ENCODE measurements at regions not wholly inside any gene's neighbourhood (a gene's known extent, or its start where the extent isn't known, plus 50 kb on each side); places are given as distances from the start of the nearest gene placed in this dataset.

- H3K27me3 Mint-ChIP-seq: peaks cover 14% of the 10 kb centered on the region
- H3K4me3 Mint-ChIP-seq: no peak overlapping the region
- H3K4me1 Mint-ChIP-seq: peaks cover 14% of the 10 kb centered on the region
- peaks cover 3% of the 10 kb centered on the region for H3K36me3 Mint-ChIP-seq
- DNase-seq: no peak
- H3K27ac Mint-ChIP-seq: no peak overlapping the region
- H3K9me3 Mint-ChIP-seq: peaks cover 2% of the 10 kb centered on the region
Measured at GRCh38 chr5:88144219-88145001, 124.2 kb downstream of the TMEM161B start.

- no peak overlapping the region for H3K4me3 Mint-ChIP-seq
Measured at GRCh38 chr5:88143693-88144218, 124.9 kb downstream of the TMEM161B start.

GRCh38 chr5:88142886-88143692 is 125.6 kb downstream of the TMEM161B start:
- no peak overlapping the region for H3K4me3 Mint-ChIP-seq
- H3K4me1 Mint-ChIP-seq: peaks cover 14% of the 10 kb centered on the region

More at GRCh38 chr5:88143693-88144218, 124.9 kb downstream of the TMEM161B start:
- Mint-ChIP-seq H3K27me3 (peaks cover 14% of the 10 kb centered on the region), H3K4me1 (peaks cover 14% of the 10 kb centered on the region), H3K36me3 (peaks cover 3% of the 10 kb centered on the region), H3K9me3 (peaks cover 5% of the 10 kb centered on the region), H3K27ac (no peak overlapping the region)
- DNase-seq: no peak

DNA sequence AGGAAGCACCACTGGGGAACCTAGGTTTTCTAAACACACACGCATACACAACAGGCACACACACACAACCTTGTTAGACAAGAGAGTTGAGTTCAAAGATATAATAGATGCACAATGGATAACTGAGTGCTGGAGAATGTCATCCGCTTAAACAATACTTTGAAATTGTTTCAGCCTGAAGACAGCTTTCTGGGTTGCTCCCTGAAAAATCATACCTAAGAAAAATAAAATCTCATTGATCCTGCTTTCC is 126.1 kb downstream of the TMEM161B start:
- Mint-ChIP-seq H3K27me3 (peaks cover 13% of the 10 kb centered on the region), H3K9me3 (peaks cover 5% of the 10 kb centered on the region), H3K4me1 (peaks cover 14% of the 10 kb centered on the region), H3K36me3 (peaks cover 3% of the 10 kb centered on the region), H3K27ac (no peak overlapping the region), H3K4me3 (no peak overlapping the region)
- DNase-seq: no peak

More at GRCh38 chr5:88142886-88143692, 125.6 kb downstream of the TMEM161B start:
- Mint-ChIP-seq H3K27me3 (peaks cover 13% of the 10 kb centered on the region), H3K27ac (no peak overlapping the region), H3K36me3 (peaks cover 3% of the 10 kb centered on the region), H3K9me3 (peaks cover 5% of the 10 kb centered on the region)
- no peak for DNase-seq

DNA sequence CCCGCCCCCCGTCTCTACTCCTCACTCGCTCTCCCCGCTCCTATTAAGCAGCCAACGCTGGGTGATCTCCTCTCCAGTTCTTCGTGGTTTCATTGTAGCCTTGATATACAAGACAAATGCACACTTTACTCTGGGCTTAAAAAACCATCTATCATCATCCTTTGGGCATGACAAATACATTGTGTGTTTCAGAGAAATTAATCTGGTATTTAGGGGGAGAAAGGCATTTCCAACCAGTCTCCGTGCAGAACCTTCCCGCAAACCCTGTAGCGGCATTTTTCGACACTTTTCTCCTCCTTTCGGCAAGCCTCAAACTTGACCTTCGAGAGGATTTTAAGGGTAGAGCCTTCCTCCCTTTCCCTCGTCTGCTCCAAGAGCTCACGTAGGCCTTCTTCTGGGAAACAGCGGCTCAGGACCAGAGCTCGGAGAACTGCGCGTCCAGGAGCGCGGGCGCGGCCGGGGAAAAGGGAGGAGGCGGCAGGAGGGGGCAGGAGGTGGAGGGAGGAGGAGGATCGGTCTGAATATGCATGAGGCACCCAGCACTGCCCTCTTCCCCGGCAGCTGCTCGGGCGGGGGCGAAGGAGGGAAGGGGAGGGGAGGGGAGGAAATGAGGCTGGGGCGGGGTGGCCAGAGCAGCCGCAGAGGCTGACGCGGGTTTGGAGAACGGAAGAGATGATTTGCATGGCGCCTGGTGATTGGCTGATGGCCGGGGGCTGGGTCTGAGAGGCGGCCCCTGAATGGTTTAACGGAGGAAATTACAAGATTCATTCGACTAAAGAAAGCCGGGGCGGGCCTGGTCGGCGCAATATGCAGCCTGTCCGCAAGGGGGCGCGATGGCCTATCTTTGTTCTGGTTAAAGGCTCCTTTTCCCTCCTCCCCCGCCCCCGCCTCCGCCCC is 127.5 kb downstream of the TMEM161B start:
- peaks cover 21% of the 10 kb centered on the region for H3K27me3 Mint-ChIP-seq
- DNase-seq: peak; percentile 81
- peaks cover 3% of the 10 kb centered on the region for H3K36me3 Mint-ChIP-seq
- peaks cover 14% of the 10 kb centered on the region for H3K4me1 Mint-ChIP-seq
- peaks cover 5% of the 10 kb centered on the region for H3K9me3 Mint-ChIP-seq
- no peak overlapping the region for H3K4me3 Mint-ChIP-seq
- H3K27ac Mint-ChIP-seq: no peak overlapping the region

DNA sequence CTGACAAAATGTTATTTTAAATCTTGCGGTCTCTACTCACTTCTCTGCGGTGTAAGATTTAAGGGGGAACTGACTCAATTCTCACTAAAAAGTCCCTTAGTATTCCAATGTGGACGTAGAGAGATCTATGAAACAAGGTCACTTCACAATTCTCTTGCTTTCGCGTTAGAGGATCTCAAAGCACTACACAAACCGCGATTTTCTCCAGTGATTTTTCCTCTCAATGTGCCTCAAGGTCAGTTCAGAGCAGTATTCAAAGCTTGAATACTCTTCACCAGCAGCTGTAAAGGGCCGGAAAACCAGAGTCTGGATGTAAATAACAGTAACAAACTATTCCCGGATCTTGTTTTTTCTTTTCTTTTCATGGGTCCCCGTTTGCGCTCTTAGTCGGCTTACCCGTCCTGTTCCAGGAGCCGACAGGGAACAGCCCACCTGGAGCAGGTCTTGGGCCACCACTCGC is 128.2 kb downstream of the TMEM161B start:
- H3K36me3 Mint-ChIP-seq: peaks cover 3% of the 10 kb centered on the region
- no peak overlapping the region for H3K4me3 Mint-ChIP-seq
- H3K27me3 Mint-ChIP-seq: peaks cover 23% of the 10 kb centered on the region
- peaks cover 5% of the 10 kb centered on the region for H3K9me3 Mint-ChIP-seq
- H3K27ac Mint-ChIP-seq: no peak overlapping the region
- no peak for DNase-seq
- H3K4me1 Mint-ChIP-seq: peaks cover 9% of the 10 kb centered on the region

DNA sequence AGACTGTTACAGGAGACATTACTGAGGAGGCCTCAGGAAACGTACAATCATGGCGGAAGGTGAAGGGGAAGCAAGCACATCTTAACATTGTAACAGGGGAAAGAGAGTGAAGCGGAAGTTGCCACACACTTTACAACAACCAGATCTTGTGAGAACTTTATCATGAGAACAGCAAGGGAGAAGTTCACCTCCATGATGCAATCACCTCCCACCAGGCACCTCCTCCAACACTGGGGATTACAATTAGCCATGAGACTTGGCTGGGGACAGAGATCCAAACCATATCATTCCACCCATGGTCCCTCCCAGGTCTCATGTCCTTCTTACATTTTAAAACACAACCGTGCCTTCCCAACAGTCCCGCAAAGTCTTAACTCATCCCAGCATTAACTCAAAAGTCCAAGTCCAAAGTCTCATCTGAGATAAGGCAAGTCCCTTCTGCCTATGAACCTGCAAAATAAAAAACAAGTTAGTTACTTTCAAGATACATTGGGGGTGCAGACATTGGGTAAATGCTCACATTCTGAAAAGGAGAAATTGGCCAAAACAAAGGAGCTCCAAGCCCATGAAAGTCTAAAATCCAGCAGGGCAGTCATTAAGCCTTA is 138.3 kb downstream of the TMEM161B start:
- Mint-ChIP-seq H3K4me3 (no peak overlapping the region), H3K27ac (no peak overlapping the region), H3K9me3 (no peaks in the 10 kb centered on the region), H3K4me1 (no peaks in the 10 kb centered on the region), H3K27me3 (peaks cover 16% of the 10 kb centered on the region), H3K36me3 (no peaks in the 10 kb centered on the region)
- no peak for DNase-seq

DNA sequence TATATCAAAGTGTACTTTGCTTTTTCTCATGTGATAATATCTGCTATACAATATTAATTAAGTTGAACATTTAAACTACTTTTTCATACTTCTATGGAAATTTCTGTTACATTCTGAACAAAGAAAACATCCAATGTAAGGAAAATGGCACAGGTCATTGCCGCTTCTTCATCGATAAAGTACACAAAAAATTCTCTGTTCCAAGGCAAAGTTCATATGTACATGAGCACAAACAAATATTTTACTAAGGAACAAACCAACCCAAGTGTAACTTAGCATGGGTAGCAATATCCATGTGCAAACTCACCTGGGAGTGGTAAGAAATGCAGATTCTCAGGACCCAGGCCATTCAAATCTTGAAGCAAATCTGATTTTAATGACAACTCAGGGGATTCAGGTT is 139.8 kb downstream of the TMEM161B start:
- Mint-ChIP-seq H3K4me3 (no peak overlapping the region), H3K4me1 (no peaks in the 10 kb centered on the region), H3K27me3 (peaks cover 11% of the 10 kb centered on the region), H3K9me3 (peaks cover 2% of the 10 kb centered on the region), H3K27ac (no peak overlapping the region), H3K36me3 (no peaks in the 10 kb centered on the region)
- no peak for DNase-seq

GRCh38 chr5:88119535-88120125 is 149.0 kb downstream of the TMEM161B start:
- Mint-ChIP-seq H3K36me3 (no peaks in the 10 kb centered on the region), H3K9me3 (peaks cover 4% of the 10 kb centered on the region), H3K27ac (no peak overlapping the region), H3K27me3 (peaks cover 44% of the 10 kb centered on the region), H3K4me1 (no peaks in the 10 kb centered on the region), H3K4me3 (no peak overlapping the region)
- DNase-seq: no peak

DNA sequence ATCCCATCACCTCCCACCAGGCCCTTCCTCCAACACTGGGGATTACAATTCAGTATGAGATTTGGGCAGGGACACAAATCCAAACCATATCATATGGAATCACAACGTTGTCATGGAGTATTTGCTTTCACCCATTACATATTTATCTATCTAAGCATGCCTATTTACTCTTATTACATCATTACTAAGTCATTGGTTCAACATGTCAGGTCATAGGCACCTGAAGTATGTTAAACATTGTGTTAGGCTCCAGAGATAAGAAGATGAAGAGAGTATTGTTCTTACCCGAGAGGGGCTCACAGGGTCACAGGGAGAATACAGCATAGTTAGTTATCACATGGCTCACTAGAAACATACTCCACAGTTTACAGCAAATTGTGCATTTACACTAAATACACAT is 150.5 kb downstream of the TMEM161B start:
- H3K4me1 Mint-ChIP-seq: no peaks in the 10 kb centered on the region
- no peaks in the 10 kb centered on the region for H3K36me3 Mint-ChIP-seq
- H3K27me3 Mint-ChIP-seq: peaks cover 39% of the 10 kb centered on the region
- peaks cover 4% of the 10 kb centered on the region for H3K9me3 Mint-ChIP-seq
- H3K27ac Mint-ChIP-seq: no peak overlapping the region
- H3K4me3 Mint-ChIP-seq: no peak overlapping the region
- no peak for DNase-seq

DNA sequence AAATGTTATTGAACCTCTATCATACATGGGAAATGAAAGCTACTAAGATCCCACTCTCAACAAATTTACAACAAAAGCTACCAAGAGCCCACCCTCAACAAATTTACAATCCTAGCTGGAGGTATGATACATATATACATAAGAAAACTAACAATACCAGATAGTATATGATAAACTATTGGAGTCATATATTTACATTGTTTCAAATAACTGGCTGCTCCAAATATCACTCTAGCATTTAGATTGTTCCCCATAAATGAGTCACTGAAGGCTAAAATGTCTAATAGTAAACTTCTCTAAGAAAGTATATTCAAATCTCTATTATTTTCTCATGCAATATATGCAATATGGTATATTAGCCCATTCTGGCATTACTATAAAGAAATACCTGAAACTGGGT is 151.1 kb downstream of the TMEM161B start:
- Mint-ChIP-seq H3K4me3 (no peak overlapping the region), H3K4me1 (no peaks in the 10 kb centered on the region), H3K27ac (no peak overlapping the region), H3K36me3 (no peaks in the 10 kb centered on the region), H3K27me3 (peaks cover 36% of the 10 kb centered on the region), H3K9me3 (peaks cover 4% of the 10 kb centered on the region)
- no peak for DNase-seq

- H3K27ac Mint-ChIP-seq: no peak overlapping the region
- peaks cover 32% of the 10 kb centered on the region for H3K27me3 Mint-ChIP-seq
- no peaks in the 10 kb centered on the region for H3K4me1 Mint-ChIP-seq
- no peak overlapping the region for H3K4me3 Mint-ChIP-seq
- H3K36me3 Mint-ChIP-seq: no peaks in the 10 kb centered on the region
- no peaks in the 10 kb centered on the region for H3K9me3 Mint-ChIP-seq
- DNase-seq: no peak
Measured at GRCh38 chr5:88116396-88116795, 152.2 kb downstream of the TMEM161B start.

DNA sequence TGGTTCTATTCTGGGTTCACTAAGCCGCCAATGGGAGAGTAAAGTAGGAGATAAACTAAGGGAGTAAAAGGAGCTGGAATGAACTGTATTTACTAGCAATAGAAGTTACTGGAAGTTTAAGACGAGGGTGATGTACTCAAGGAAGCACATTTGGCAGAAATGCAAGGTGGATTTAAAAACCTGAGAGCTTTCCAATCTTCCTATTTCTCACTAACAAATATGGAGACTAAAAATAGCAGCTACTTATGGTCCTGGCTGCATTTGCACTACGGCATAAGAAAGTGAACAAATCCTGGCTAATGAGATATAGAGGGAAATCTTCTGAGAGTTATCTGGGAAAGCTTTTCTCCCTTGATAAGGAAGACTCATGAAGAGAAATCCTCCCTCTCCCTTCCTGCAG is 153.4 kb downstream of the TMEM161B start:
- no peaks in the 10 kb centered on the region for H3K36me3 Mint-ChIP-seq
- no peaks in the 10 kb centered on the region for H3K9me3 Mint-ChIP-seq
- H3K27me3 Mint-ChIP-seq: peaks cover 25% of the 10 kb centered on the region
- DNase-seq: no peak
- H3K27ac Mint-ChIP-seq: no peak overlapping the region
- no peak overlapping the region for H3K4me3 Mint-ChIP-seq
- H3K4me1 Mint-ChIP-seq: no peaks in the 10 kb centered on the region

- Mint-ChIP-seq H3K4me1 (no peaks in the 10 kb centered on the region), H3K27me3 (peaks cover 18% of the 10 kb centered on the region), H3K4me3 (no peak overlapping the region), H3K27ac (no peak overlapping the region), H3K9me3 (no peaks in the 10 kb centered on the region), H3K36me3 (no peaks in the 10 kb centered on the region)
- DNase-seq: no peak
Measured at GRCh38 chr5:88113429-88113828, 155.2 kb downstream of the TMEM161B start.
